GM19397 (cell line): ENCODE measurements at regions not wholly inside any gene's neighbourhood (a gene's known extent, or its start where the extent isn't known, plus 50 kb on each side); places are given as distances from the start of the nearest gene placed in this dataset.
A peak's percentile ranks its signal among the peaks of the same experiment; 100 is the strongest.

ENCODE experiments used
- ATAC-seq: cut with Tn5 transposase; IDR thresholded peaks from one replicate; pipeline ENCODE4 v1.9.1; 2021; ENCODE audit warnings: mild to moderate bottlenecking, moderate library complexity; ENCODE audit not compliant: unreplicated experiment

DNA sequence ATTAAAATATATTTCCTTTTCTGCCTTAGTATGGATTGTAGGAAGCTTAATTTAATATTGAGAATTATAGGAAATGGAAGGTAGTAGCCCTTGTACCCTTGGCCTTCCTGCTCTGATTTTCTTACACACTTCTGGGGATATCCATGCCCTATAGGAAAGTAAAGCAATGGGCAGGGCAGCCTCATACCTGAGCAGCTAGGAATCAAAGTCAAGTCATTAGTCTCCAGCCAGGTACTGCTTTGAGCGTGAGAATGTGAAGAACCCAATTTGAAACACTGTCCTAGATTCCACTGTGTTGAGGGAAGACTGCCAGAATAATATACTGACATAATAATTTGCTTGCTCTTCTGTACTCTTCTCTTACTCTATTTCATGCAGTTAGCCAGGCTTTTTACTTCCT, 51.0 kb upstream of the L3MBTL3 start:
- no peak for ATAC-seq

DNA sequence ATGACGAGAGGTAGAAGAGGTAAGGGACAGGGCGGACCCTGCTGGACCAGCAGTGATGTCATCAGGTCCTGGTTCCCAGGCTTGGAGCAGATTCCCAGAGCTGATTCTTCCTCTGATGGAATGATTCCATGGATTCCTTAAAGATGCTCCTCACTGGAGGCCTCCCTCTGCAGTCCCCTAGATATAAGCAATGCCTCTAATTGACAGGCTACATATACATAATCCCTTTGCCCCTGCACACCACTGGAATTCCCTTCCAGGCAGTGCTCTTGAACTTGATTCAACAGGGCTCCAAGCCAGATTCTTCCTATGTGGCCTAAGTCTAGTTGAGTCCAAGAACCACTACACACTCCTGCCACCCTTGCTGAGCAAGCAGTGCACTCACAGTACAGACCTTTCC, 52.3 kb upstream of the L3MBTL3 start:
- ATAC-seq: no peak

DNA sequence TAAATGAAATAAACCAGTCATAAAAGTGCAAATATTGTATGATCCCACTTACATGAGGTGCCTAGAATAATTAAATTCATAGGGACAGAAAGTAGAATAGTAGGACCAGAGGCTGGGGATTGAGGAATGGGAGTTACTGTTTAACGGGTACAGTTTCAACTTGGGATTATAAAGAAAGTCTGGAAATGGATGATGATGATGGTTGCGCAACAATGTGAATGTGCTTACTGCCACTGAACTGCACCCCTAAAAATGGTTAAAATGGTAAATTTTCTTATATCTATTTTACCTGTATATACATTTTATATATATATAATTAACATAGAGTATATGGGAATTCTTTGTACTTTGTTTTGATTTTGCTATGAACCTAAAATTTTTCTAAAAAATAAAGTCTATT, 53.3 kb upstream of the L3MBTL3 start:
- no peak for ATAC-seq

DNA sequence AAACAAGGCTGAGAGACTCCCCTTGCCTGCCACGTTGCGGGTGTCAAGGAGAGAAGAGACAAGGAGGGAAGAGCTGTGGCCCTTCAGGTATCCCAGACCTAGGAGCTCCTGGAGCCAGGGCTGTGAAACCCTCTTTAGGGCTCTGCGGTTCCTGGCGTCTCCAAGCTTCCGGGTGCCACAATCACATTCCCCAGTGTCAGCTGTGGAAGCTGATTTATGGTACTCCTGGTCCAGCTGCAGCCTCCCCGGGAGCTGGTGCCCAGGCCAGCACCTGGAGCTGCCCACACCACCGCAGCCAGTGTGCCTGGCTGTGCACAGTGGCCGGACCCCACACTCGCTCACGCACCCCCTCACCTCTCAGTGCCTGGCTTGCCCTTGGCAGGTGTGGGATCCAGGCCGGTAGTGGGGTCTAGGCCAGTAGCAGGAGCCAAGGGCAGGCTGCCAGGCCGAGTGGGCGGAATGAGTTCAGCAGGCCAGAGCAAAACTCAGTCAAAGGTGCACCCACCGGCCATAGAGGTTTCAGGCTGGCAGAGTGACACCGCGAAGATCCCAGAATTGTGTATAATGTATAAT, 58.9 kb upstream of the L3MBTL3 start:
- no peak for ATAC-seq

DNA sequence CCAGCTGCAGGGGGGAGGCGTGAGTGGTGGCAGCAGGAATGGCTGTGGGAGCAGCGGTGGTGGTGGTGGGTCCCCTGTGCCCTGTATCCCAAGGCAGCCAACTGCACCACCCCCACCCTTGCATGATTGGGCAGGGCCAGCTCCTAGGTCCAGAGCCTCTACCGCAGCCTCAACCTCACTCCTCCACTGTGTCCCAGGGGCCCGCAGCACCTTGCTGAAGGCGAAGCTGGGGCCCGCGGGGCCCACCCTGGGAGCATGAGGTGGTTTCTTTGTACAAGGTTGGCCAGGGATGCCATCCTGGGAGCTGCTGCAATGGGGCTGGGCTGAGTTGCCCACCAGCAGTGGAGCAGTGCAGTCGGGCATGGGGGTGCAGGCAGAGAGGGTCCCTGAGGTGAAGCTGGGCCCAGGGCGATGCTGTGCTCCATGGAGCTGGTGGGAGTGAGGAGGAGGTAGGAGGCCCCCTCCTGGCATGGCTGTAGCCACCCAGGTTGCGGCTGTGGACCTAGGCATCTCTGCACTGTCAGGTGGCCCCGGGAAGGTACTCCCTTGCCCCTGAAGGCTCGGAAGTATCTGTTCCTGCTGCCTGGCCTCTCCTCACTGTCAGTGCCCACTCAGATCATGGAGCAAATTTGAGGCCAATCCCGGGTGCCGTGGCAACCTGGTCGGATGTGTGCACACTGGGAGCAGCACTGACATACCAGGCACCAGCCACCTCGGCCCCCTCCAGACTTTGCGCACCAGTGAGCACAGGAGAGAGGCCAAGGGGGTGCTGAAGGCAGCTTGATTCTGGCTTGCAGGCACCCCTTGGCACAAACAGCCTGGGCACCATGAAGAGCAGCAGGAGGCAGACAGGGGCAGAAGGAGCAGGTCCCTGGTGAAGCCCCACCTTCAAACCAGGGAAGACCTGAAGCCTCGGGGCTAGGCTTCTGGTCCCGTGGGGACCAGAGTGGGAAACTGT, 60.2 kb upstream of the L3MBTL3 start:
- no peak for ATAC-seq

DNA sequence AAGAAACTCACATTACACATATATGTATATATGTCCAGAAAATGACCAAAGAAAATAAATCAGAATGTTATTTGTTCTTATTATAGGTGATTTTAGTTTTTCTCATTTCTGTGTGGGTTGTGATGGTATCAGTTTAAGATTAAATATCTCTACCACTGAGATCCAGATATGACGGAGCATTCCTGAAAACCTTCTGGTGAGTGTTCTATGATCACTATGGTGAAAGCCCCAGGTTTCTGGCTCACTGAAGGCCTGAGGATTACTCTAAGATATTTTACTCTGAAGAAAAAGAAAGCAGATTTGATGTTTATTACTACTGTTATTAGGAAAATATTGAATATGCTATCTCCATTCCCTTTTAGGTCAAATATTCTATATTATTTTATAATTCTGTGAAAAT, 62.8 kb upstream of the L3MBTL3 start:
- no peak for ATAC-seq

DNA sequence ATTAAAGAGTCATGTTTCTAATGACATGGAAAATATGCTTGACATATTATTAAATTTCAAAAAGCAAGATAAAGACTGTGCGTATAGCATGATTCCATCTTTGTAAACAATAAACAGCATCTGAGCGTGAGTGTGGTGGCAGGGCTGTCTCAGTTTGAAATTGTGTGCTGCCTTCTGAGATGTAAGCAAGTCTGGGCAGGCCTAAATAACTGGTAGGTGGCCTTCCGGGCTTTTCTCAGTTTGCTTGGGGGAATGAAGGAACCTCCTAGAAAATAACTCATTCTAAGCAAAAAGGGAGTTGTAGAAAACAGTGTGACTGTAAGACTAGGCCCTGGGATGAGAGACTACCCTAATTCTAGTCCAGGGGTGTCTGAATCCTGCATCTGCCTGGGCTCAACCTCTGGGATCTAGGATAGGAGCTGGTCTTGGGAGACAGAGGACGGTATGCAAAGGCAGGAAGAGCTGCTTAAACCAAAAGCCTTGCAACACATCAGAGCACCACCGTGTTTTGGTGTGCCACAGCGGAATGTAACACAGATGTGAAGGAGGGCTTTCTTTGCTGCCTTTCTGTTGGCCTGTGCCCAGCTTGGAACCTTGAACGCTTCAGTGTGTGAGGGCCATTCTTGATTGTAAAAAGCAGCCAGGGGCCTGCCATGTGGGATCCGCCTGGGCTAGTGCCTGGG, 63.5 kb upstream of the L3MBTL3 start:
- no peak for ATAC-seq

DNA sequence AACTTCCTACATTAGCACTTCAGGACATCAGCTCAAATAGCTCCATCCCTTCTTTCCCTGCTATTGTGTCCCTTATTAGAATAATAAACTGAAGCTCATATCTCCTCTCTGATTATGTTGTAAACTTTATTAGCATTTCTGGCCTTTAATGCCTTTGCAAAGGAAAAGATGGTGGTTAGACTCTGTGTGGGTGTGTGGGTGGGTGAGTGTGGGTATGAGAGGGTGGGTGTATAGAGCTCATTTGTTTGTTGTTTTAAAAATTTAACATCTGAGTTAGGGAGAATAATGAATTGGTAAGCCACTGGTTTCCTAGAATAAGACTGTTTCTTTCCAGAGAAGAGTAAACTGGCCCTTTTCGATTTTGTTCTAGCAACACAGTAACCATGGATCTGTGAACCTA, 70.6 kb upstream of the L3MBTL3 start:
- ATAC-seq: no peak

DNA sequence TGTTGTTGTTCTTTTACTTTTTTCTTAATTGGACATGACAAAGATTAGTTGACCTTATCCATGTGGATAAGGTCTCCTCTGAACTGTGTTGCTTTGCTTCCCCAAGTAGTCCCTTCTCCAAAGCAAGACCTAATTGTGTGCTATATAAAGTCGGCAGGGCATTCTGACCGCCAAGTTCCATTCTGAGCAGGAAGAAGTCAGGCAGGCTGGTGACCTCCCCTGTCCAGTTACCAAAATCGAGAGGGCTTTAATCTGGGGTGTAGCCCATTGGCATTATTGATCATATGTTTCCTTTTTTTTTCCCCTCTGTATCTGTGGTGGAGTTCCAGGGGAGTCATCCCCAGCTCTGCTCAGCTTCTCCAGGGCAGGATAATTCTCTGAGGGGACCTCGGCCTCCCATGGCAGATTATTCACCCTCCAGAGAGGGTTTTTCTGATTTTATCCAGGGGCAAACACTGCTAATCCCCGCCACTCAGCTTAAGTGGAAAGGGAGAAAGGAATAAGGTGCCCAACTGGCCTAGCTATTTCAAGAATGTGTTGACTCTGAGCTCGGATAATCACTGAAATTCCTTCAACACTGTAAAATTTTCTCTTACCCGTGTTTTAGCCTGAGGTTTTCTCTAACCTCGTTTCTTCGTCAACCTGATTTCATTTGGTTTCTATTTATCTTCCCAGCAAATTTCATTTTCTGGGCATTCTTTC, 71.8 kb upstream of the L3MBTL3 start:
- ATAC-seq: no peak

DNA sequence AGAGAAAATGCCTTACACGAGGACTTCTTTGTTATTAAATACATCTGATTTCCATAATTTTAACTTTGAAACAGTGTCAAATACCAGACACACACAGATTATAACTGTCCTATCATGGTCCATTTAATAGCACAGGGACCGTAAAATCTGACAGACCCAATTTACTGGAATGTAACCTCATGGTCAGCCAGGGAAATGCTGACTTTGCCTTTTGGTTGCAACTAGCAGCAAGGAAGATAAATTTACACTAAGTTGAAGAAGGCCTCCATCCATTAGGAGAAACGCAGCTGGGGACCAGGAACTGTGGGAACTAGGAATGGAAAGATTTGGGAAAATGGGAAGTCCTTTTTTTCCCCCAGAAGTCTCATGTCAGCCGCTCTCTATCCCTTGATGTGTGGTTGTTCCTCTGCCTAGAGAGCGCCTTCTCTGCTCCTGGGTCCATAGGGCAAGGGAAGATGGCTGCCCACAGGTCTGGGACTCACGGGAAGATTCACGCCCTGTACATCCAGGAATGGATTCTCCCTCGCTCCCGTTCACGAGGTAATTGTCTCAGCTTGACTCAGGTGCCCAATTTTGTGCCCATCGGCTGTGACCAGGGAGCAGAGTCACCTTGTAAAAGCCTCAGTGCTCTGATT, 74.6 kb upstream of the L3MBTL3 start:
- ATAC-seq: no peak

DNA sequence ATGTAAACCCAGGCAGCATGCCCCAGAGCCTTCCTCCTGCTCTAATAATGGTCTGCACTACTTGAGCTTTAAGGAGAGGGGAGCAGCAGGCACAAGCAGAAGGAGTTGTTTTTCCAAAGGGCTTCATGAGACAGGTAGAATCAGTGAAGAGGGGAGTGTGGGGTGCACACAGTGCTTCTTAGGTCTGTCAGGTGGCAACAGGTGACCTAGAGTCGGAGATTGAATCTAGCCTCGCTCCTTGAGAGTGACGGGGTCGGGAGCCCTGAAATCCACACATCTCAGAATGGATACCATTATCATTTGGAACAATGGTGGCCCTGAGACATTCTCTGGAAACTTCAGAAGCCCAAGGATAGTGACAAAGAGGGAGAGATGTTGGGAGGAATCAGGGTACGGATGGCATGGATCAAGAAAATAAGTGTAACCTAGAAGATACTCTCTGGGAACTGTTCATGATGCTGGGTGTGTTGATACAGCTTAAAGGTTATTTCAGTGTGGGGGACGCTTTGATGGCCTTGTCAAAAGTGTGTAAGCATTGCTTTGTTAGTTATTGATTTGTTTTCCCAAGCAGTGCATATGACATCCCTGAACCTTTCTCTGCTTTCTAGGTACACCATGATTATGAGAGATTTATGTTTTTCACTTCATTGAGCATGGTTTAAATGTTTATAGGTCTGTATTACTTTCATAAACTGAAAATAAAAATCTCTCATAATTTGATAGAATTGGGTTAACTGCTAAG, 77.8 kb upstream of the L3MBTL3 start:
- ATAC-seq: no peak

DNA sequence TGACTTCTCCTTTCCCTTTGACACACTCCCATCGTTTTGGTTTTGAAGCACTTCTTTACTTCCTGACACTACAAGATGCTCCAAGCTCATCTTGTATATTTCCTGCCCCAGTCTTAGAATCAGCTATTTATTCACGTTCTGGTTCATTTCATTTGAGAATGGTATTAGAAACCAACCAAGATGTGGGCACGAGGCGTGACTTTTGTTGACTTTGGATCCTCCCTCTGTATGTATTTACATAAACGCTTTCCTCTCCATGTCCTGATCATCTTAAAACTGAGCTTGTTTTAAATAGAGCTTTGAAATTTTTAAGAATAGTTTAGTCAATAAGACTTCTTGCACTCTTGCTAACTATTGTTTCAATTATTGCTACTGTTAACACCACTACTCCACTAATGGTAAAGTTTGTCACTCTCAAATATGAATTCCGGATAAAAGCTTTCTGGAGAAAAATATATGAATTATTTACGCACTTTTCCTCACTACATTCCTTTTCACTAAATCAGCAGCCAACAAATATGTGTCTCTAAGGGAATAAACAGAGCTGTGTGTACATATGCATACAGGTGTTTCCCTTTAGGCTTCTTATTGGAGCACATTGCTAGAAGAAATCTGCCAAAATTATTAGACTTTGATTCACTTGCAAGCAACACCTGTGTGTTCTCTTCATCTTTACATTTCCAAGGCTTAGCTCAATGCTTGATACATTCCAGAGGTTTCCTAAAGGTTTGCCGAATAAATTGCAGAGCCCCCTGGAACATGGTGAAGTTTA, 77.3 kb upstream of the TMEM244 start:
- no peak for ATAC-seq

DNA sequence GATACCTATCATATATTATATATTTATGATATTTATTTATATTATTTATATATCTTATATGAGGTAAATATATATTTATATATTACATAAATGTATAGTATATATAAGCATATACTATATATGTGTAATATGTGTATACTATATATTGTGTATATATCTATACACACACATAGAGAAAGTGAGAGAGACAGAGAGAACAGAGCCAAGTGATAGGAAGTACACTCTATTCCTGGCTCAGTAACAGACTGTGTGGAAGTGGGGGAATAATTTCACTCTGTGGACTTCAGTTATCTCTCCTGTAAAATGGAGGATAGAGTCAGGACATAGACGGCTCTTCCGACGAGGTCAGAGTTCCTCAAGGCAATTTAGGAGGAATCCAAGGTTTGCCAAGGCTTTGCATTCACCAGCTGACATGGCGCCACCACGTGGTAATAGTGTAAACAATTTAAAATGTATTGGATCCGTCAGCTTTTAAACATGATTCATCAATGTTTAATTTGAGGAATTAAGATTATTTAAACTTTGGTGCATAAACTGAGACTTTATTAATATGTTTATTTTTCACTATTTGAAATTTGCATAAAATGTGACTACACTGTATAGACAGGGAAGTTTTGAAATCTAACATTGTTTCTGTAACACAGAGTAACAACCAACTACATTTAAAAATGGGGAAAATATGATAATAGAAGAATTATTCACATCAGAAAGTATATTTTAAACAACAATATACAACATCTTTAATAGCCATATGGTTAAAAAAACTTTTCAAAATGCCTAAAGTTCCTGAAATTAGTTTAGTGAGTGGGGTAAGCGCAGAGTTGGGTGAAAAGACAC, 75.4 kb upstream of the TMEM244 start:
- ATAC-seq: peak; percentile 68

DNA sequence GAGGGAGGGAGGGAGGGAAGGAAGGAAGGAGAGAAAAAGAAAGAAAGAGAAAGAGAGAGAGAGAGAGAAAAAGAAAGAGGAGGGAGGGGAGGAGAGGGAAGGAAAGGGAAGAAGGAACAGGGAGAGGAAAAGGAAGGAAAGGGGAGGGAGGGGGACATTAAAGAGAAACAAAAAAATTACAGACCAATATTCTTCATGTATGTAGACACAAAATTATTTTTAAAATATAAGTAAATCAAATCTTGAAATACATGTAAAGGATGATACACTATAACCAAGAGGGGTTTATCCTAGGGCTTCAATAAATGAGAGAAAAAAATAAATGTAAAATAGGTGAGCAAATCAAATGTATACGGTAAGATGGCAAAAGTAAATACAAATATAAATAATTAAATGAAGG, 71.2 kb upstream of the TMEM244 start:
- ATAC-seq: no peak

DNA sequence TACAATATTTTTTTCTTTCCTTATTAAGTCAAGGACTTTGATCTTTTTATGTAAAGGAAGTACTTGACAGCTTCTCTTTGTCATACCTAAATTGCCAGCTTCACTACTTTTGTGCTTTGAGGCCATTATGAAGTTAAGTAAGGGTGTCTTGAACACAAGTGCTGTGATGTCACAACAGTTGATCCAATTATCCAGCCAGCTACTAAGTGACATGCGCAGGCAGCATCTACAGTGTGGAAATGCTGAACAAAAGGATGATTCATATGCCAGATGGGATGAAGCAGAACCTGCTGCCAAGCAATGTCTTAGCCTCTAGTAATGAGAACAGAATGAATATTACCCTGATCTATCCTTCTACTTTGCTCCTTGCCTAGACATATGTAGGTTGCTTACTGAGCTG, 68.3 kb upstream of the TMEM244 start:
- ATAC-seq: no peak

DNA sequence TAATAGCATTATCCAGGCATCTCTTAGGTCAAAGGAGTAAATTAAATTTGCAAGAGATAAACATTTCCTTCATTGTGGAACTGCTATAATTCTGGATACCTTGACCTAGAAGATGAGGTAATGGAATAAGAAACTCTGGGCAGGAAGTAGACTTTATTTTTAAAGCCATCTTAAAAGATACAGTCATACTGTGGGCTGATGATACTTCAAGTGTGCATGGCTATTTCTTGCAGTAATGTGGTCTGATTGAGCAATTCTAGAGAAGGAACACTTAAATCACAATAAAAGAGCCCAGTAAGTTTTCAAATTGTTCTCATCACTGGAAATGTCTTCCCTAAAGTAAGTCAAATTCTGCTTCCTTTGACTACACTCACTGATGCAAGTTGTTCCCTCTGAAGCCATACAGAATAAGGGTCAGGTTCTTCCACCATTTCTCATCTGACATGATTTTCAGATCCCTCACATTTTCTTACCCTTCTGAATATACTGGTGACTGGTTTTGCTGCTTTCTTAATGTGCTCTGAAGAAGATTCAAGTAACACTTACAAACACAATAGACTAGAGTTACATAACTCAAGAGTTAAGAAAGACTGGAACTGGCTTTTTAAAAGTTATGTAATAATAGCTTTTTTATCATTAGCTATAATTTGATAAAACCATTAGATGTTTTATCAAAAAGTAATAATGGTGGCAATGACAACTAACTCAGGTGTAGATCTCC, 62.6 kb upstream of the TMEM244 start:
- ATAC-seq: no peak

DNA sequence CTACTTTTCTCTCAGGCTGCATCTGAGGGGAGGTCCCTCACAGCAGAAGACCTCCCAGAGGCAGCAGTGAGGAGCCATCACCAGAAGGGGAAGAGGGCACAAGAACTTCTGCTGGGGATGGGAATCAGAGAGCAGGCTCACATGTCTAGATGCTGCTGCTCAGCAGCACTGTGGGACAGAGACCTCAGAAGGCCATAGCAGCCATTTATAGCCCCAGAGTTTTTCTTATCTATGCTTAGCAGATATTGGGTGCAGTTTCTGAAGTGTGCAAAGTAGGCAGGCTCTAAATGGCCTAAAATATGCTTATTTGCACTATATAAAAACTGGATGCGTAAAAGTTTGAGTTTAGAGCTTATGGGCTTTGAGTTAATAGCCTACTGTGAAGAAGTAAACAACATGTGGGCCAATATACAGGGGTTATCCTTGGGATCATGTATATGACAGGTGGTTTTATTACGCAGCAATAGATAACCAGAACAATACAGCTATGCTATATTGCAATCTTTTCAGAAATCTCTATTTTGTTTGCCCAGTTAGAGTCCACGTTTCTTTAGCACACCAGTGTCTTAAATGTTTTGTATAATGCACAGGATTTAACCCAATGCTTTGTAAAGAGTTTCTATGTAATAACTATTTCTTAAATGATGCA, 60.2 kb upstream of the TMEM244 start:
- no peak for ATAC-seq
